HCT116 (cell line): ENCODE measurements at regions not wholly inside any gene's neighbourhood (a gene's known extent, or its start where the extent isn't known, plus 50 kb on each side); places are given as distances from the start of the nearest gene placed in this dataset.

ENCODE experiments used
- ATAC-seq: fragments of 200-7000 bp; cut with Tn5 transposase; 2 replicates; pipeline ENCODE4 v1.9.1; 2020; ENCODE audit warnings: mild to moderate bottlenecking, moderate library complexity
- BruUV-seq: library from RNA; stranded (reverse); fragments of 400-500 nt; replicated peaks from 2 replicates; lab custom pipeline; 2021; lab: Mats Ljungman, UMichigan
- CTCF ChIA-PET: fragments of 300-600 bp; sonication (Branson Sonifier 250); formaldehyde crosslinking; loops from one replicate; lab custom pipeline; 2021; ENCODE audit warnings: antibody characterized with exemption; lab: Charles Lee
- POLR2A ChIA-PET: fragments of 300-600, 350-600 bp; sonication (Branson Sonifier 250); formaldehyde crosslinking; loops from one replicate; lab custom pipeline; 2021; ENCODE audit warnings: antibody characterized with exemption; lab: Charles Lee
- RAD21 ChIA-PET, 2 experiments: fragments of 300-600 bp; sonication (Branson Sonifier 250); formaldehyde crosslinking; loops; one replicate each; lab custom pipeline; 2023; ENCODE audit warnings: low total read pairs in 2 of 2; ENCODE audit not compliant: uncharacterized antibody in 2 of 2, unreplicated experiment in 2 of 2, low non-redundant PET in 1 of 2; lab: Charles Lee
- DNase-seq: peaks from one replicate; pipeline ENCODE4 v3.0.0-alpha.2; 2010; ENCODE audit warnings: low read depth, low spot score
- H2AFZ ChIP-seq: fragments of 200-600 bp; shearing (Covaris generic), sonication (generic); 2 replicates; pipeline ENCODE4 v1.6.1; 2017; ENCODE audit warnings: low read depth, mixed run types, mixed read lengths, antibody characterized with exemption, low read length; ENCODE audit not compliant: poor library complexity, severe bottlenecking
- H3K27ac ChIP-seq: 2 replicates; pipeline ENCODE4 v1.5.1; 2012; ENCODE audit warnings: low read depth, low read length
- H3K27me3 ChIP-seq: fragments of 200-600 bp; sonication (generic); 2 replicates; pipeline ENCODE4 v1.6.1; 2016; ENCODE audit warnings: mixed run types, low read length, mixed read lengths; ENCODE audit not compliant: insufficient read depth
- H3K36me3 ChIP-seq, 2 experiments: fragments of 200-500 bp in 1 of 2; fragments of 200-600 bp in 1 of 2; sonication (Bioruptor generic) in 1 of 2; sonication (generic) in 1 of 2; 2 replicates each; pipeline versions ENCODE4 v1.5.1 to v1.6.1; 2014 to 2016; ENCODE audit warnings: low read length in 2 of 2, inconsistent platforms in 1 of 2, mixed read lengths in 1 of 2, mixed run types in 1 of 2; ENCODE audit not compliant: insufficient read depth in 2 of 2, control insufficient read depth in 1 of 2
- H3K4me1 ChIP-seq, 2 experiments: fragments of 200-600 bp in 1 of 2; sonication (generic) in 1 of 2; 2 replicates each; pipeline versions ENCODE4 v1.5.1 to v1.6.1; 2012 to 2017; ENCODE audit warnings: low read length in 2 of 2, inconsistent platforms in 1 of 2, mild to moderate bottlenecking in 1 of 2, mixed read lengths in 1 of 2, mixed run types in 1 of 2, moderate library complexity in 1 of 2; ENCODE audit not compliant: insufficient read depth in 2 of 2, control insufficient read depth in 1 of 2
- H3K4me2 ChIP-seq: fragments of 200-600 bp; sonication (generic); 2 replicates; pipeline ENCODE4 v1.6.1; 2017; ENCODE audit warnings: mixed run types, low read length, mixed read lengths
- H3K4me3 ChIP-seq, 2 experiments: fragments of 200-600 bp in 1 of 2; sonication (generic) in 1 of 2; replicated peaks in 1 of 2; 2 replicates each; pipeline ENCODE4 v1.5.1; 2011 to 2016; ENCODE audit warnings: low read length in 2 of 2, control low read depth in 1 of 2, low read depth in 1 of 2, mild to moderate bottlenecking in 1 of 2, mixed read lengths in 1 of 2, mixed run types in 1 of 2
- H3K79me2 ChIP-seq: fragments of 200-600 bp; sonication (generic); 2 replicates; pipeline ENCODE4 v1.6.1; 2017; ENCODE audit warnings: mild to moderate bottlenecking, mixed run types, low read length, moderate library complexity, mixed read lengths; ENCODE audit not compliant: insufficient read depth
- H3K9ac ChIP-seq: fragments of 200-600 bp; sonication (generic); 2 replicates; pipeline ENCODE4 v1.6.1; 2016; ENCODE audit warnings: low read length, mixed read lengths
- H3K9me2 ChIP-seq: fragments of 200-600 bp; sonication (generic), shearing (Covaris generic); 2 replicates; pipeline ENCODE4 v1.6.1; 2017; ENCODE audit warnings: mixed run types, mild to moderate bottlenecking, moderate library complexity; ENCODE audit not compliant: insufficient read depth
- H3K9me3 ChIP-seq, 2 experiments: fragments of 200-500 bp in 1 of 2; fragments of 200-600 bp in 1 of 2; sonication (Bioruptor generic) in 1 of 2; sonication (generic) in 1 of 2; 2 replicates each; pipeline ENCODE4 v1.6.1; 2014 to 2017; ENCODE audit warnings: low read length in 2 of 2, mixed read lengths in 2 of 2, inconsistent platforms in 1 of 2, low read depth in 1 of 2, mild to moderate bottlenecking in 1 of 2, mixed run types in 1 of 2, moderate library complexity in 1 of 2; ENCODE audit not compliant: control insufficient read depth in 1 of 2, insufficient read depth in 1 of 2
- H4K20me1 ChIP-seq: fragments of 200-600 bp; sonication (generic), shearing (Covaris generic); 2 replicates; pipeline ENCODE4 v1.6.1; 2017; ENCODE audit warnings: mixed run types, mild to moderate bottlenecking, moderate library complexity; ENCODE audit not compliant: insufficient read depth
- CEBPB ChIP-seq: IDR thresholded peaks from 2 replicates; pipeline ENCODE4 v1.6.1; 2012; ENCODE audit warnings: low read depth
- EGR1 ChIP-seq: IDR thresholded peaks from 2 replicates; pipeline ENCODE4 v1.6.1; 2012; ENCODE audit warnings: low read depth
- EZH2 ChIP-seq: fragments of 200-600 bp; sonication (generic); IDR thresholded peaks from 2 replicates; pipeline ENCODE4 v1.6.1; 2017; ENCODE audit warnings: antibody characterized with exemption, mixed run types
- FOSL1 ChIP-seq: IDR thresholded peaks from 2 replicates; pipeline ENCODE4 v1.6.1; 2012; ENCODE audit warnings: low read depth
- POLR2A ChIP-seq: IDR thresholded peaks from 2 replicates; pipeline ENCODE4 v1.7.0; 2011; ENCODE audit warnings: borderline replicate concordance; ENCODE audit not compliant: insufficient read depth, insufficient read length; ENCODE audit errors: extremely low read depth
- RAD21 ChIP-seq: IDR thresholded peaks from 2 replicates; pipeline ENCODE4 v1.6.1; 2012; ENCODE audit warnings: low read depth, mild to moderate bottlenecking
- SRF ChIP-seq: IDR thresholded peaks from 2 replicates; pipeline ENCODE4 v1.6.1; 2012; ENCODE audit warnings: low read depth
- YY1 ChIP-seq: IDR thresholded peaks from 2 replicates; pipeline ENCODE4 v1.6.1; 2011; ENCODE audit warnings: low read length, low read depth, moderate library complexity, mild to moderate bottlenecking; ENCODE audit not compliant: insufficient replicate concordance; ENCODE audit errors: extremely low read depth
- ZFX ChIP-seq: fragments of 450-650 bp; IDR thresholded peaks from 2 replicates; pipeline ENCODE4 v1.6.1; 2017
- ZNF274 ChIP-seq: fragments of 200-500 bp; sonication (Bioruptor generic); IDR thresholded peaks from 2 replicates; pipeline ENCODE4 v1.6.1; 2014; ENCODE audit warnings: mild to moderate bottlenecking, low read depth, low read length, inconsistent platforms
- intact Hi-C: fragments of 100-400 bp; cut with micrococcal nuclease; formaldehyde crosslinking; loops from 2 replicates; pipeline ENCODE4 v1.10.0; 2022

DNA sequence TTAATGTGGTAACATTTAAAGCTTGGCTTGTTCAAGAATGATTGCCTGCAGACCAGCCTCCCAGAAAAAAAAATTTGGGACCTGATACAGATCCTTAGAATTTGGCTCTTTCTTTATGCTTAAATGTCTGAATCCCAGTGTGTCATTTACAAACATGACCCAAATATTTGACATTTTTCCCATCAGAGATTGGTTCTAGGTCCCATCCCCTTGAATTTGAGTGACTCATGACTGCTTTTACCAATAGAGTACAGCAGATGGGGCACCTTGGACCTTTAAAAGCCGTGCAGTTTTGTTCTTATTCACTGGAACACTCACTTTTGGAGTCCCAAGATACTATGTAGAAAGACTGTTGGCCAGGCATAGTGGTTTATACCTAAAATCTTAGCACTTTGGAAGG, 231.6 kb downstream of the ZIC1 start:
- H2AFZ ChIP-seq, result no peak overlapping the region
- no peaks in the 10 kb centered on the region for H3K79me2 ChIP-seq
- no peak for ATAC-seq
- H3K27me3 ChIP-seq, result no peaks in the 10 kb centered on the region
- H3K36me3 ChIP-seq, result no peaks in the 10 kb centered on the region
- no peaks in the 10 kb centered on the region for H4K20me1 ChIP-seq
- H3K9me3 ChIP-seq, result 0 out of 4 replicates have a peak, but pooled peaks cover 0 to 3% of the 10 kb centered on the region in 2 experiments
- no peak overlapping the region for H3K27ac ChIP-seq
- H3K4me1 ChIP-seq, result no peaks in the 10 kb centered on the region
- H3K4me3 ChIP-seq, result no peak overlapping the region
- H3K4me2 ChIP-seq, result no peak overlapping the region
- 0 out of 2 replicates have a peak, but pooled peaks have one; percentile 5 for TF ChIP-seq RAD21
- TF ChIP-seq SRF, result no peak
- no TSS peak for BruUV-seq
- no peak overlapping the region for H3K9ac ChIP-seq
- ChIA-PET RAD21 (no interaction called here), CTCF (no interaction called here), POLR2A (no interaction called here)
- DNase-seq, result no peak
- no peaks in the 10 kb centered on the region for H3K9me2 ChIP-seq
- intact Hi-C loops, result no loop called here

- intact Hi-C loops, result no loop called here
- Histone ChIP-seq H3K4me3 (no peak overlapping the region), H3K79me2 (no peaks in the 10 kb centered on the region), H3K9ac (no peak overlapping the region), H3K9me3 (no peaks in the 10 kb centered on the region), H3K4me1 (no peaks in the 10 kb centered on the region), H3K27me3 (no peaks in the 10 kb centered on the region), H2AFZ (no peak overlapping the region), H3K9me2 (no peaks in the 10 kb centered on the region), H3K36me3 (no peaks in the 10 kb centered on the region), H3K4me2 (no peak overlapping the region), H4K20me1 (no peaks in the 10 kb centered on the region), H3K27ac (no peak overlapping the region)
- ATAC-seq (no peak), DNase-seq (no peak)
- TF ChIP-seq POLR2A, result no peak
- no peak for TF ChIP-seq FOSL1
- no peak for TF ChIP-seq CEBPB
- no peak for TF ChIP-seq EZH2
- no peak for TF ChIP-seq ZNF274
- TF ChIP-seq YY1, result no peak
- TF ChIP-seq EGR1, result no peak
- TF ChIP-seq ZFX, result no peak
- no TSS peak for BruUV-seq
- ChIA-PET RAD21 (no interaction called here), CTCF (no interaction called here), POLR2A (no interaction called here)
Measured at GRCh38 chr3:147645761-147646160, 236.6 kb downstream of the ZIC1 start.
